ENCODE measurements at regions not wholly inside any gene's neighbourhood (a gene's known extent, or its start where the extent isn't known, plus 50 kb on each side); places are given as distances from the start of the nearest gene placed in this dataset.

GRCh38 chr1:30125021-30125820 is 598.2 kb downstream of the MATN1 start:
- H3K9me3 ChIP-seq (ENCODE audit: control insufficient read depth in 2 of 2, low read length in 2 of 2), result no peaks in the 10 kb centered on the region
- no peaks in the 10 kb centered on the region for H3K27me3 ChIP-seq (ENCODE audit: control insufficient read depth in 2 of 2, insufficient read depth in 2 of 2, low read length in 2 of 2)
- H3K27ac ChIP-seq (ENCODE audit: low read depth in 2 of 2, low read length in 2 of 2), result no peak overlapping the region
- H3K4me1 ChIP-seq (ENCODE audit: control insufficient read depth in 2 of 2, insufficient read depth in 2 of 2, low read length in 2 of 2), result peaks cover 0 to 3% of the 10 kb centered on the region in 2 donors
- no peak overlapping the region for H3K4me3 ChIP-seq (ENCODE audit: low read length in 2 of 2)
- no peaks in the 10 kb centered on the region for H3K36me3 ChIP-seq (ENCODE audit: control insufficient read depth in 2 of 2, insufficient read depth in 2 of 2, low read length in 2 of 2)
- H3K9ac ChIP-seq (ENCODE audit: low read depth in 1 of 2, low read length in 2 of 2), result no peak overlapping the region

- H3K4me3 ChIP-seq (ENCODE audit: low read length in 2 of 2), result no peak overlapping the region
- H3K4me1 ChIP-seq (ENCODE audit: control insufficient read depth in 2 of 2, insufficient read depth in 2 of 2, low read length in 2 of 2), result peaks cover 0 to 3% of the 10 kb centered on the region in 2 donors
- no peaks in the 10 kb centered on the region for H3K36me3 ChIP-seq (ENCODE audit: control insufficient read depth in 2 of 2, insufficient read depth in 2 of 2, low read length in 2 of 2)
- H3K27ac ChIP-seq (ENCODE audit: low read depth in 2 of 2, low read length in 2 of 2), result no peak overlapping the region
- H3K27me3 ChIP-seq (ENCODE audit: control insufficient read depth in 2 of 2, insufficient read depth in 2 of 2, low read length in 2 of 2), result no peaks in the 10 kb centered on the region
- no peaks in the 10 kb centered on the region for H3K9me3 ChIP-seq (ENCODE audit: control insufficient read depth in 2 of 2, low read length in 2 of 2)
- no peak overlapping the region for H3K9ac ChIP-seq (ENCODE audit: low read depth in 1 of 2, low read length in 2 of 2)
Observed at GRCh38 chr1:30123896-30124295, 599.5 kb downstream of the MATN1 start.

GRCh38 chr1:30123036-30123435 is 600.3 kb downstream of the MATN1 start:
- no peak overlapping the region for H3K4me3 ChIP-seq (ENCODE audit: low read length in 2 of 2)
- no peaks in the 10 kb centered on the region for H3K27me3 ChIP-seq (ENCODE audit: control insufficient read depth in 2 of 2, insufficient read depth in 2 of 2, low read length in 2 of 2)
- H3K36me3 ChIP-seq (ENCODE audit: control insufficient read depth in 2 of 2, insufficient read depth in 2 of 2, low read length in 2 of 2), result no peaks in the 10 kb centered on the region
- H3K9me3 ChIP-seq (ENCODE audit: control insufficient read depth in 2 of 2, low read length in 2 of 2), result no peaks in the 10 kb centered on the region
- peaks cover 0 to 3% of the 10 kb centered on the region in 2 donors for H3K4me1 ChIP-seq (ENCODE audit: control insufficient read depth in 2 of 2, insufficient read depth in 2 of 2, low read length in 2 of 2)
- H3K27ac ChIP-seq (ENCODE audit: low read depth in 2 of 2, low read length in 2 of 2), result no peak overlapping the region
- H3K9ac ChIP-seq (ENCODE audit: low read depth in 1 of 2, low read length in 2 of 2), result no peak overlapping the region

GRCh38 chr1:30120245-30121000 is 603.0 kb downstream of the MATN1 start:
- Histone ChIP-seq H3K27me3 (ENCODE audit: control insufficient read depth in 2 of 2, insufficient read depth in 2 of 2, low read length in 2 of 2) (no peaks in the 10 kb centered on the region), H3K36me3 (ENCODE audit: control insufficient read depth in 2 of 2, insufficient read depth in 2 of 2, low read length in 2 of 2) (no peaks in the 10 kb centered on the region), H3K4me3 (ENCODE audit: low read length in 2 of 2) (no peak overlapping the region), H3K4me1 (ENCODE audit: control insufficient read depth in 2 of 2, insufficient read depth in 2 of 2, low read length in 2 of 2) (no peaks in the 10 kb centered on the region), H3K9me3 (ENCODE audit: control insufficient read depth in 2 of 2, low read length in 2 of 2) (no peaks in the 10 kb centered on the region), H3K9ac (ENCODE audit: low read depth in 1 of 2, low read length in 2 of 2) (no peak overlapping the region), H3K27ac (ENCODE audit: low read depth in 2 of 2, low read length in 2 of 2) (no peak overlapping the region)

GRCh38 chr1:30117685-30118084 is 605.7 kb downstream of the MATN1 start:
- Histone ChIP-seq H3K9me3 (ENCODE audit: control insufficient read depth in 2 of 2, low read length in 2 of 2) (no peaks in the 10 kb centered on the region), H3K9ac (ENCODE audit: low read depth in 1 of 2, low read length in 2 of 2) (no peak overlapping the region), H3K36me3 (ENCODE audit: control insufficient read depth in 2 of 2, insufficient read depth in 2 of 2, low read length in 2 of 2) (no peaks in the 10 kb centered on the region), H3K4me3 (ENCODE audit: low read length in 2 of 2) (no peak overlapping the region), H3K27ac (ENCODE audit: low read depth in 2 of 2, low read length in 2 of 2) (no peak overlapping the region), H3K27me3 (ENCODE audit: control insufficient read depth in 2 of 2, insufficient read depth in 2 of 2, low read length in 2 of 2) (no peaks in the 10 kb centered on the region), H3K4me1 (ENCODE audit: control insufficient read depth in 2 of 2, insufficient read depth in 2 of 2, low read length in 2 of 2) (no peaks in the 10 kb centered on the region)

GRCh38 chr1:30111431-30111830 is 612.0 kb downstream of the MATN1 start:
- Histone ChIP-seq H3K9ac (ENCODE audit: low read depth in 1 of 2, low read length in 2 of 2) (no peak overlapping the region), H3K27ac (ENCODE audit: low read depth in 2 of 2, low read length in 2 of 2) (no peak overlapping the region), H3K4me3 (ENCODE audit: low read length in 2 of 2) (no peak overlapping the region), H3K27me3 (ENCODE audit: control insufficient read depth in 2 of 2, insufficient read depth in 2 of 2, low read length in 2 of 2) (peaks cover 4 to 7% of the 10 kb centered on the region in 2 donors), H3K4me1 (ENCODE audit: control insufficient read depth in 2 of 2, insufficient read depth in 2 of 2, low read length in 2 of 2) (peaks cover 0 to 3% of the 10 kb centered on the region in 2 donors), H3K9me3 (ENCODE audit: control insufficient read depth in 2 of 2, low read length in 2 of 2) (no peaks in the 10 kb centered on the region), H3K36me3 (ENCODE audit: control insufficient read depth in 2 of 2, insufficient read depth in 2 of 2, low read length in 2 of 2) (no peaks in the 10 kb centered on the region)

GRCh38 chr1:30110846-30111245 is 612.5 kb downstream of the MATN1 start:
- Histone ChIP-seq H3K9me3 (ENCODE audit: control insufficient read depth in 2 of 2, low read length in 2 of 2) (no peaks in the 10 kb centered on the region), H3K27ac (ENCODE audit: low read depth in 2 of 2, low read length in 2 of 2) (no peak overlapping the region), H3K9ac (ENCODE audit: low read depth in 1 of 2, low read length in 2 of 2) (no peak overlapping the region), H3K27me3 (ENCODE audit: control insufficient read depth in 2 of 2, insufficient read depth in 2 of 2, low read length in 2 of 2) (peaks cover 4 to 9% of the 10 kb centered on the region in 2 donors), H3K36me3 (ENCODE audit: control insufficient read depth in 2 of 2, insufficient read depth in 2 of 2, low read length in 2 of 2) (no peaks in the 10 kb centered on the region), H3K4me1 (ENCODE audit: control insufficient read depth in 2 of 2, insufficient read depth in 2 of 2, low read length in 2 of 2) (peaks cover 0 to 3% of the 10 kb centered on the region in 2 donors), H3K4me3 (ENCODE audit: low read length in 2 of 2) (no peak overlapping the region)

GRCh38 chr1:30109853-30110252 is 613.5 kb downstream of the MATN1 start:
- H3K9me3 ChIP-seq (ENCODE audit: control insufficient read depth in 2 of 2, low read length in 2 of 2), result no peaks in the 10 kb centered on the region
- peaks cover 0 to 3% of the 10 kb centered on the region in 2 donors for H3K4me1 ChIP-seq (ENCODE audit: control insufficient read depth in 2 of 2, insufficient read depth in 2 of 2, low read length in 2 of 2)
- no peak overlapping the region for H3K4me3 ChIP-seq (ENCODE audit: low read length in 2 of 2)
- peaks cover 4 to 9% of the 10 kb centered on the region in 2 donors for H3K27me3 ChIP-seq (ENCODE audit: control insufficient read depth in 2 of 2, insufficient read depth in 2 of 2, low read length in 2 of 2)
- H3K9ac ChIP-seq (ENCODE audit: low read depth in 1 of 2, low read length in 2 of 2), result no peak overlapping the region
- H3K36me3 ChIP-seq (ENCODE audit: control insufficient read depth in 2 of 2, insufficient read depth in 2 of 2, low read length in 2 of 2), result no peaks in the 10 kb centered on the region
- H3K27ac ChIP-seq (ENCODE audit: low read depth in 2 of 2, low read length in 2 of 2), result no peak overlapping the region

- Histone ChIP-seq H3K36me3 (ENCODE audit: control insufficient read depth in 2 of 2, insufficient read depth in 2 of 2, low read length in 2 of 2) (no peaks in the 10 kb centered on the region), H3K4me1 (ENCODE audit: control insufficient read depth in 2 of 2, insufficient read depth in 2 of 2, low read length in 2 of 2) (peaks cover 0 to 3% of the 10 kb centered on the region in 2 donors), H3K27ac (ENCODE audit: low read depth in 2 of 2, low read length in 2 of 2) (no peak overlapping the region), H3K27me3 (ENCODE audit: control insufficient read depth in 2 of 2, insufficient read depth in 2 of 2, low read length in 2 of 2) (peaks cover 8 to 9% of the 10 kb centered on the region in 2 donors), H3K9me3 (ENCODE audit: control insufficient read depth in 2 of 2, low read length in 2 of 2) (no peaks in the 10 kb centered on the region), H3K9ac (ENCODE audit: low read depth in 1 of 2, low read length in 2 of 2) (no peak overlapping the region), H3K4me3 (ENCODE audit: low read length in 2 of 2) (no peak overlapping the region)
Observed at GRCh38 chr1:30108186-30108585, 615.2 kb downstream of the MATN1 start.

GRCh38 chr1:30106125-30106524 is 617.3 kb downstream of the MATN1 start:
- Histone ChIP-seq H3K9ac (ENCODE audit: low read depth in 1 of 2, low read length in 2 of 2) (no peak overlapping the region), H3K27ac (ENCODE audit: low read depth in 2 of 2, low read length in 2 of 2) (no peak overlapping the region), H3K4me3 (ENCODE audit: low read length in 2 of 2) (no peak overlapping the region), H3K36me3 (ENCODE audit: control insufficient read depth in 2 of 2, insufficient read depth in 2 of 2, low read length in 2 of 2) (no peaks in the 10 kb centered on the region), H3K4me1 (ENCODE audit: control insufficient read depth in 2 of 2, insufficient read depth in 2 of 2, low read length in 2 of 2) (no peaks in the 10 kb centered on the region), H3K27me3 (ENCODE audit: control insufficient read depth in 2 of 2, insufficient read depth in 2 of 2, low read length in 2 of 2) (peaks cover 8 to 9% of the 10 kb centered on the region in 2 donors), H3K9me3 (ENCODE audit: control insufficient read depth in 2 of 2, low read length in 2 of 2) (no peaks in the 10 kb centered on the region)

All from mucosa of rectum (tissue), 2 donors.